Liver (tissue), 8 donors: ENCODE measurements at regions not wholly inside any gene's neighbourhood (a gene's known extent, or its start where the extent isn't known, plus 50 kb on each side); places are given as distances from the start of the nearest gene placed in this dataset.

Source experiments
- DNase-seq: peaks from one replicate; pipeline ENCODE4 v3.0.0-alpha.2; 2017; ENCODE audit warnings: low spot score
- H3K27ac ChIP-seq, 2 donors: one replicate each; pipeline ENCODE4 v1.7.0; 2013; ENCODE audit warnings: inconsistent platforms in 2 of 2, low read length in 2 of 2, control low read depth in 1 of 2, low read depth in 1 of 2, mild to moderate bottlenecking in 1 of 2
- H3K27me3 ChIP-seq, 4 donors: one replicate each; pipeline versions ENCODE4 v1.6.1 to v1.7.0; 2013; ENCODE audit warnings: low read length in 3 of 4, inconsistent platforms in 1 of 4, mild to moderate bottlenecking in 1 of 4, moderate library complexity in 1 of 4; ENCODE audit not compliant: control insufficient read depth in 4 of 4, insufficient read depth in 4 of 4
- H3K36me3 ChIP-seq, 4 donors: one replicate each; pipeline versions ENCODE4 v1.6.1 to v1.7.0; 2013; ENCODE audit warnings: low read length in 3 of 4, mild to moderate bottlenecking in 3 of 4, low read depth in 1 of 4, moderate library complexity in 1 of 4; ENCODE audit not compliant: control insufficient read depth in 4 of 4, insufficient read depth in 3 of 4
- H3K4me1 ChIP-seq, 4 donors: one replicate each; pipeline versions ENCODE4 v1.6.1 to v1.7.0; 2013; ENCODE audit warnings: low read length in 3 of 4, mild to moderate bottlenecking in 3 of 4, moderate library complexity in 1 of 4; ENCODE audit not compliant: control insufficient read depth in 4 of 4, insufficient read depth in 4 of 4
- H3K4me3 ChIP-seq, 3 donors: one replicate each; pipeline versions ENCODE4 v1.6.1 to v1.7.0; 2013; ENCODE audit warnings: low read length in 3 of 3, control low read depth in 1 of 3, low read depth in 1 of 3, mild to moderate bottlenecking in 1 of 3
- H3K9ac ChIP-seq, 2 donors: one replicate each; pipeline ENCODE4 v1.7.0; 2013; ENCODE audit warnings: low read length in 2 of 2, mild to moderate bottlenecking in 2 of 2, moderate library complexity in 2 of 2, control low read depth in 1 of 2, low read depth in 1 of 2
- H3K9me3 ChIP-seq, 4 donors: one replicate each; pipeline versions ENCODE4 v1.6.1 to v1.7.0; 2013; ENCODE audit warnings: low read length in 3 of 4; ENCODE audit not compliant: control insufficient read depth in 4 of 4
- FOXA1 ChIP-seq: IDR thresholded peaks from 2 replicates; pipeline ENCODE4 v1.6.1; 2016; ENCODE audit warnings: antibody characterized with exemption
- GABPA ChIP-seq, 2 donors: IDR thresholded peaks in 1 of 2; conservative IDR thresholded peaks in 1 of 2; 2 replicates each; pipeline ENCODE4 v1.6.1; 2016; ENCODE audit warnings: antibody characterized with exemption in 2 of 2, mild to moderate bottlenecking in 1 of 2, moderate library complexity in 1 of 2
- HNF4A ChIP-seq, 2 donors: conservative IDR thresholded peaks; 2 replicates each; pipeline ENCODE4 v1.6.1; 2016; ENCODE audit warnings: antibody characterized with exemption in 2 of 2, mild to moderate bottlenecking in 2 of 2
- HNF4G ChIP-seq: IDR thresholded peaks from 2 replicates; pipeline ENCODE4 v1.6.1; 2016; ENCODE audit warnings: antibody characterized with exemption
- JUND ChIP-seq, 2 donors: IDR thresholded peaks; 2 replicates each; pipeline ENCODE4 v1.6.1; 2016; ENCODE audit warnings: antibody characterized with exemption in 2 of 2
- NR2F2 ChIP-seq: IDR thresholded peaks from 2 replicates; pipeline ENCODE4 v1.6.1; 2016; ENCODE audit warnings: antibody characterized with exemption
- RAD21 ChIP-seq, 2 donors: IDR thresholded peaks; 2 replicates each; pipeline ENCODE4 v1.6.1; 2016; ENCODE audit warnings: antibody characterized with exemption in 2 of 2, mild to moderate bottlenecking in 2 of 2
- RXRA ChIP-seq, 2 donors: IDR thresholded peaks; 2 replicates each; pipeline ENCODE4 v1.6.1; 2017 to 2018; ENCODE audit warnings: antibody characterized with exemption in 2 of 2, mild to moderate bottlenecking in 1 of 2
- SP1 ChIP-seq: IDR thresholded peaks from 2 replicates; pipeline ENCODE4 v1.6.1; 2018; ENCODE audit warnings: antibody characterized with exemption, mild to moderate bottlenecking
- TAF1 ChIP-seq: conservative IDR thresholded peaks from 2 replicates; pipeline ENCODE4 v1.6.1; 2016; ENCODE audit warnings: antibody characterized with exemption, mild to moderate bottlenecking
- YY1 ChIP-seq: IDR thresholded peaks from 2 replicates; pipeline ENCODE4 v1.6.1; 2016; ENCODE audit warnings: antibody characterized with exemption, mild to moderate bottlenecking
- WGBS: extraction: QIAGEN DNeasy Blood & Tissue Kit; methylation state at CpG from one replicate; pipeline ENCODE4 v1.1.7; 2013; 5-methylcytosine and 5-hydroxymethylcytosine counted together
- TF ChIP-seq, protein P1 (sequence below): IDR thresholded peaks from 2 replicates; pipeline ENCODE4 v1.6.1; 2016; ENCODE audit warnings: antibody characterized with exemption
- TF ChIP-seq, protein P2 (sequence below): IDR thresholded peaks from 2 replicates; pipeline ENCODE4 v1.6.1; 2016; ENCODE audit warnings: antibody characterized with exemption
- TF ChIP-seq, protein P3 (sequence below): IDR thresholded peaks from 2 replicates; pipeline ENCODE4 v1.6.1; 2016; ENCODE audit warnings: antibody characterized with exemption, mild to moderate bottlenecking
- TF ChIP-seq, protein P4 (sequence below): fragments of 150-350 bp; IDR thresholded peaks from 2 replicates; pipeline ENCODE4 v1.5.1; 2017; ENCODE audit warnings: improper control_type of control experiment, low read depth, low read length; ENCODE audit not compliant: missing input control
- TF ChIP-seq, protein P5 (sequence below): IDR thresholded peaks from 2 replicates; pipeline ENCODE4 v1.6.1; 2016; ENCODE audit warnings: antibody characterized with exemption
- donor health status: healthy.
- donor health status: healthy.
- donor health status: healthy.
- donor health status: healthy.
- donor health status: healthy.

DNA sequence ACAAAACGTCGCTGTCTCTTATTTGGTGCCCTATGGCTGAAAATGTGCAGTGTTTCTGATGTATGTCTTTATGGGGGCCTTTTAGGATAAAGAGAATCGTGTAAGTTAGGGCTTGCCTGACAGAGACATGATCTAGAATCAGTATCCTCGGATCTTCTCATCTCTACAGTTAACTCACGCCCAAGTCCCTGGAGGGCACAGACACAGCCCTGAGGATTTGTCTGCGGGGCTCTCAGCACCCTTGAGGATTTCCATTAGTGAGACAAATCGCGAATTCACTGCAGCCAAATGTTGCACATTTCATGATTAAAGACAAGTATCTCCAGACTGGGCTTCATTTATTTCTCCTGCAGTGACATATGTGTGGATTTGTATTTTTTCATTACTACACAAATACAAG, 552.7 kb downstream of the C6orf118 start:
- H3K27me3 ChIP-seq = peaks cover 0 to 2% (median 0%) of the 10 kb centered on the region in 4 donors
- no peak for DNase-seq
- WGBS = 78% methylated on average over 8 of the region's 8 CpGs
- peaks cover 0 to 6% (median 0%) of the 10 kb centered on the region in 4 donors for H3K9me3 ChIP-seq
- no peak overlapping the region for H3K4me3 ChIP-seq
- H3K4me1 ChIP-seq = no peaks in the 10 kb centered on the region
- no peaks in the 10 kb centered on the region for H3K36me3 ChIP-seq
- TF ChIP-seq, protein P1, sequence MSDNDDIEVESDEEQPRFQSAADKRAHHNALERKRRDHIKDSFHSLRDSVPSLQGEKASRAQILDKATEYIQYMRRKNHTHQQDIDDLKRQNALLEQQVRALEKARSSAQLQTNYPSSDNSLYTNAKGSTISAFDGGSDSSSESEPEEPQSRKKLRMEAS = no peak
- TF ChIP-seq, protein P2, sequence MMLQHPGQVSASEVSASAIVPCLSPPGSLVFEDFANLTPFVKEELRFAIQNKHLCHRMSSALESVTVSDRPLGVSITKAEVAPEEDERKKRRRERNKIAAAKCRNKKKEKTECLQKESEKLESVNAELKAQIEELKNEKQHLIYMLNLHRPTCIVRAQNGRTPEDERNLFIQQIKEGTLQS = no peak
- TF ChIP-seq RAD21 (IDR thresholded peaks at IDR 0.05) (no peak), HNF4G (no peak), TAF1 (no peak), SP1 (no peak), HNF4A (conservative IDR thresholded peaks at IDR 0.05) (no peak), RXRA (IDR thresholded peaks at IDR 0.05) (no peak), GABPA (IDR thresholded peaks at IDR 0.05 in 1 of 2, conservative IDR thresholded peaks at IDR 0.05 in 1 of 2) (no peak), YY1 (no peak)
- TF ChIP-seq, protein P3, sequence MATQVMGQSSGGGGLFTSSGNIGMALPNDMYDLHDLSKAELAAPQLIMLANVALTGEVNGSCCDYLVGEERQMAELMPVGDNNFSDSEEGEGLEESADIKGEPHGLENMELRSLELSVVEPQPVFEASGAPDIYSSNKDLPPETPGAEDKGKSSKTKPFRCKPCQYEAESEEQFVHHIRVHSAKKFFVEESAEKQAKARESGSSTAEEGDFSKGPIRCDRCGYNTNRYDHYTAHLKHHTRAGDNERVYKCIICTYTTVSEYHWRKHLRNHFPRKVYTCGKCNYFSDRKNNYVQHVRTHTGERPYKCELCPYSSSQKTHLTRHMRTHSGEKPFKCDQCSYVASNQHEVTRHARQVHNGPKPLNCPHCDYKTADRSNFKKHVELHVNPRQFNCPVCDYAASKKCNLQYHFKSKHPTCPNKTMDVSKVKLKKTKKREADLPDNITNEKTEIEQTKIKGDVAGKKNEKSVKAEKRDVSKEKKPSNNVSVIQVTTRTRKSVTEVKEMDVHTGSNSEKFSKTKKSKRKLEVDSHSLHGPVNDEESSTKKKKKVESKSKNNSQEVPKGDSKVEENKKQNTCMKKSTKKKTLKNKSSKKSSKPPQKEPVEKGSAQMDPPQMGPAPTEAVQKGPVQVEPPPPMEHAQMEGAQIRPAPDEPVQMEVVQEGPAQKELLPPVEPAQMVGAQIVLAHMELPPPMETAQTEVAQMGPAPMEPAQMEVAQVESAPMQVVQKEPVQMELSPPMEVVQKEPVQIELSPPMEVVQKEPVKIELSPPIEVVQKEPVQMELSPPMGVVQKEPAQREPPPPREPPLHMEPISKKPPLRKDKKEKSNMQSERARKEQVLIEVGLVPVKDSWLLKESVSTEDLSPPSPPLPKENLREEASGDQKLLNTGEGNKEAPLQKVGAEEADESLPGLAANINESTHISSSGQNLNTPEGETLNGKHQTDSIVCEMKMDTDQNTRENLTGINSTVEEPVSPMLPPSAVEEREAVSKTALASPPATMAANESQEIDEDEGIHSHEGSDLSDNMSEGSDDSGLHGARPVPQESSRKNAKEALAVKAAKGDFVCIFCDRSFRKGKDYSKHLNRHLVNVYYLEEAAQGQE = no peak
- TF ChIP-seq, protein P4, sequence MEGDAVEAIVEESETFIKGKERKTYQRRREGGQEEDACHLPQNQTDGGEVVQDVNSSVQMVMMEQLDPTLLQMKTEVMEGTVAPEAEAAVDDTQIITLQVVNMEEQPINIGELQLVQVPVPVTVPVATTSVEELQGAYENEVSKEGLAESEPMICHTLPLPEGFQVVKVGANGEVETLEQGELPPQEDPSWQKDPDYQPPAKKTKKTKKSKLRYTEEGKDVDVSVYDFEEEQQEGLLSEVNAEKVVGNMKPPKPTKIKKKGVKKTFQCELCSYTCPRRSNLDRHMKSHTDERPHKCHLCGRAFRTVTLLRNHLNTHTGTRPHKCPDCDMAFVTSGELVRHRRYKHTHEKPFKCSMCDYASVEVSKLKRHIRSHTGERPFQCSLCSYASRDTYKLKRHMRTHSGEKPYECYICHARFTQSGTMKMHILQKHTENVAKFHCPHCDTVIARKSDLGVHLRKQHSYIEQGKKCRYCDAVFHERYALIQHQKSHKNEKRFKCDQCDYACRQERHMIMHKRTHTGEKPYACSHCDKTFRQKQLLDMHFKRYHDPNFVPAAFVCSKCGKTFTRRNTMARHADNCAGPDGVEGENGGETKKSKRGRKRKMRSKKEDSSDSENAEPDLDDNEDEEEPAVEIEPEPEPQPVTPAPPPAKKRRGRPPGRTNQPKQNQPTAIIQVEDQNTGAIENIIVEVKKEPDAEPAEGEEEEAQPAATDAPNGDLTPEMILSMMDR = no peak
- H3K9ac ChIP-seq = no peak overlapping the region
- no peak overlapping the region for H3K27ac ChIP-seq

DNA sequence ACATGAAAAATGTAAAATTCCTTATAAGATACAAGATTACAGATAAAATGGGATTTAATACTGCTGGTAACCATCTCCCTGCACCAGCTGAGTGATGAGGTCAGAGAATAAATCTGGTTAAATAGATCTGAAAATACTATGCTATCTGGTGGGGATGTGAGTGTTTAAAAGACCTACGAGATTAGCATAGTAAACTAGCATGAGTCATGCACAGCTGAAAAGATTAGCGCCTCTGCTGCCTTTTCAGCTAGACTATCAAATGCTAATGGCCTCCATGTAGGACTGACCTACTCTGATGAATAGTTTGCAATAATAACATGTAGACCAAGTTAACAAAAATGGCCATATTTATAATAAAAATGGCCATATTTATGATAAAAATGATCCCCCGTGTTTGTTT, 553.3 kb downstream of the C6orf118 start:
- Histone ChIP-seq H3K9ac (no peak overlapping the region), H3K4me1 (no peaks in the 10 kb centered on the region), H3K4me3 (no peak overlapping the region), H3K36me3 (no peaks in the 10 kb centered on the region), H3K27me3 (peaks cover 0 to 2% (median 0%) of the 10 kb centered on the region in 4 donors), H3K27ac (no peak overlapping the region), H3K9me3 (peaks cover 0 to 6% (median 0%) of the 10 kb centered on the region in 4 donors)
- DNase-seq = no peak
- 65% methylated on average over 3 of the region's 3 CpGs for WGBS
- no peak for TF ChIP-seq JUND (IDR thresholded peaks at IDR 0.05)
- TF ChIP-seq SP1 = no peak
- TF ChIP-seq, protein P1 = no peak
- no peak for TF ChIP-seq FOXA1
- no peak for TF ChIP-seq GABPA (IDR thresholded peaks at IDR 0.05 in 1 of 2, conservative IDR thresholded peaks at IDR 0.05 in 1 of 2)
- no peak for TF ChIP-seq RAD21 (IDR thresholded peaks at IDR 0.05)
- TF ChIP-seq, protein P4 = no peak
- TF ChIP-seq, protein P5, sequence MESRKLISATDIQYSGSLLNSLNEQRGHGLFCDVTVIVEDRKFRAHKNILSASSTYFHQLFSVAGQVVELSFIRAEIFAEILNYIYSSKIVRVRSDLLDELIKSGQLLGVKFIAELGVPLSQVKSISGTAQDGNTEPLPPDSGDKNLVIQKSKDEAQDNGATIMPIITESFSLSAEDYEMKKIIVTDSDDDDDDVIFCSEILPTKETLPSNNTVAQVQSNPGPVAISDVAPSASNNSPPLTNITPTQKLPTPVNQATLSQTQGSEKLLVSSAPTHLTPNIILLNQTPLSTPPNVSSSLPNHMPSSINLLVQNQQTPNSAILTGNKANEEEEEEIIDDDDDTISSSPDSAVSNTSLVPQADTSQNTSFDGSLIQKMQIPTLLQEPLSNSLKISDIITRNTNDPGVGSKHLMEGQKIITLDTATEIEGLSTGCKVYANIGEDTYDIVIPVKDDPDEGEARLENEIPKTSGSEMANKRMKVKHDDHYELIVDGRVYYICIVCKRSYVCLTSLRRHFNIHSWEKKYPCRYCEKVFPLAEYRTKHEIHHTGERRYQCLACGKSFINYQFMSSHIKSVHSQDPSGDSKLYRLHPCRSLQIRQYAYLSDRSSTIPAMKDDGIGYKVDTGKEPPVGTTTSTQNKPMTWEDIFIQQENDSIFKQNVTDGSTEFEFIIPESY = no peak
- TF ChIP-seq, protein P3 = no peak
- TF ChIP-seq HNF4A (conservative IDR thresholded peaks at IDR 0.05) = no peak
- no peak for TF ChIP-seq RXRA (IDR thresholded peaks at IDR 0.05)
- TF ChIP-seq, protein P2 = no peak
- TF ChIP-seq NR2F2 = no peak
